ENCODE measurements at regions not wholly inside any gene's neighbourhood (a gene's known extent, or its start where the extent isn't known, plus 50 kb on each side); places are given as distances from the start of the nearest gene placed in this dataset.

DNA sequence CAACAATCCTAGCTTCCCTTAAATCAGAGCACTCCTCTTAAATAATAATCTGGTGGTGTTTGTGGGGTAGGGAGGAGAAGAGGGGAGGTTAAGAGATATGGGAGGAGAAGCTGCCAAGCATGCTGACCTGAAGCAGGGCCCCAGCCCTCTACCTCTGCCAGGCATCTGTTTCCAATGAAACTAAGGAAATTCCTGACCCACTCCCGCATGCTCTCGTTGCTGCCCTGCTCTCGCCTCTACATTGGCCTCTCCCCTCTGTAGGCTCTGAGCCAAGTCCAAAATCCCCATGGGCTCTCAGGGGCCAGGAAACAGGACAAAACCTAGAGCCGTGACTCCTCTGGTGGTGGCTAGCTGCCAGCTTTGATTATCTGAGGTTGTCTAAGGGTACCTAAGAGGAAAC is 559.5 kb upstream of the CDH11 start:
- no peaks in the 10 kb centered on the region for H3K36me3 ChIP-seq (replicated peaks in 1 of 2; ENCODE audit: insufficient read depth in 1 of 2, low read depth in 2 of 2)
- ATAC-seq (no peak), DNase-seq (no peak)
- no peaks in the 10 kb centered on the region for H3K4me1 ChIP-seq
- no peaks in the 10 kb centered on the region for H3K27me3 ChIP-seq
- TF ChIP-seq POLR2A (IDR thresholded peaks at IDR 0.05): no peak
- TF ChIP-seq, protein P1, sequence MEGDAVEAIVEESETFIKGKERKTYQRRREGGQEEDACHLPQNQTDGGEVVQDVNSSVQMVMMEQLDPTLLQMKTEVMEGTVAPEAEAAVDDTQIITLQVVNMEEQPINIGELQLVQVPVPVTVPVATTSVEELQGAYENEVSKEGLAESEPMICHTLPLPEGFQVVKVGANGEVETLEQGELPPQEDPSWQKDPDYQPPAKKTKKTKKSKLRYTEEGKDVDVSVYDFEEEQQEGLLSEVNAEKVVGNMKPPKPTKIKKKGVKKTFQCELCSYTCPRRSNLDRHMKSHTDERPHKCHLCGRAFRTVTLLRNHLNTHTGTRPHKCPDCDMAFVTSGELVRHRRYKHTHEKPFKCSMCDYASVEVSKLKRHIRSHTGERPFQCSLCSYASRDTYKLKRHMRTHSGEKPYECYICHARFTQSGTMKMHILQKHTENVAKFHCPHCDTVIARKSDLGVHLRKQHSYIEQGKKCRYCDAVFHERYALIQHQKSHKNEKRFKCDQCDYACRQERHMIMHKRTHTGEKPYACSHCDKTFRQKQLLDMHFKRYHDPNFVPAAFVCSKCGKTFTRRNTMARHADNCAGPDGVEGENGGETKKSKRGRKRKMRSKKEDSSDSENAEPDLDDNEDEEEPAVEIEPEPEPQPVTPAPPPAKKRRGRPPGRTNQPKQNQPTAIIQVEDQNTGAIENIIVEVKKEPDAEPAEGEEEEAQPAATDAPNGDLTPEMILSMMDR (IDR thresholded peaks at IDR 0.05): no peak
- intact Hi-C loops (cut with DNase I): no loop called here
- no peaks in the 10 kb centered on the region for H3K9me3 ChIP-seq
- no peak overlapping the region for H3K27ac ChIP-seq
- H3K4me3 ChIP-seq: no peak overlapping the region
- WGBS, 2 donors: 60 to 66% methylated on average over 4 of the region's 4 CpGs

GRCh38 chr16:65679785-65680184 is 557.9 kb upstream of the CDH11 start:
- Histone ChIP-seq H3K4me3 (no peak overlapping the region), H3K9me3 (no peaks in the 10 kb centered on the region), H3K27ac (no peak overlapping the region), H3K4me1 (no peaks in the 10 kb centered on the region), H3K27me3 (no peaks in the 10 kb centered on the region), H3K36me3 (replicated peaks in 1 of 2; ENCODE audit: insufficient read depth in 1 of 2, low read depth in 2 of 2) (no peaks in the 10 kb centered on the region)
- DNase-seq (no peak), ATAC-seq (no peak)
- 61 to 73% methylated on average over 5 of the region's 5 CpGs for WGBS, 2 donors
- TF ChIP-seq POLR2A (IDR thresholded peaks at IDR 0.05): no peak
- TF ChIP-seq, protein P1 (IDR thresholded peaks at IDR 0.05): no peak
- intact Hi-C loops (cut with DNase I): no loop called here

DNA sequence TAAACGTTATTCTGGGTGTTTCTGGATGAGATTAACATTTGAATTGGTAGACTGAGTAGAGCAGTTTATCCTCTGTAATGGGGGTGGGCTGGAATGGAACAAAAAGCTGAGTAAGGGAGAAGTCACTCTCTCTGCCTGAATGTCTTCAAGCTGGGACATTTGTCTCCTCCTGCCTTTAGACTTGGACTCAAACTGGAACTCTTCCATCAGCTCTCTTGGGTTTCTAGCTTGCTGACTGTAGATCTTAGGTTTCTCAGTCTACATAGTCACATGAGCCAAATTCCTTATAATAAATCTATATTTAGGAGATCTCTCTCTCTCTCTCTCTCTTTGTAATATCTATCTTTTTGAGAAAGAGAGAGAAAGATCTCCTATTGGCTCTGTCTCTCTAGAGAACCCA is 553.3 kb upstream of the CDH11 start:
- TF ChIP-seq, protein P1 (IDR thresholded peaks at IDR 0.05): no peak
- TF ChIP-seq POLR2A (IDR thresholded peaks at IDR 0.05): no peak

DNA sequence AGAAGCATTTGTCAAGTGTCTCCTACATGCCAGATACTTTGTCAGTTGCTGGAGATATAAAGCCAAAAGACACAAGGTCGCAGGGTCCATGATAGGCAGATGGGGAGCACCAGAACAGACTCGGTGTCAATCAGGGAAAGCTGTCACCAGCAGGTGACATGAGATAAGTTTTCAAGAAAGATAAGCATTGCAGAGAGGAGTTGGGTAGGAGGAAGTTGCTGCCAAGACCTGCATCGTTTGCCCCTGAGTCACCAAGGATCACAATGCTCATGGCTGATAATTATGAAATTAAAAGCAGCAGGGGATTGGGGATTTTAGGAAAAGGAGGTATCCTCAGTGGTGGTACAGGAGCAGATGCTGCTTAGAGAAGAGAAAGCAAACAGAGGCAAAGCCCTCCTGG is 551.1 kb upstream of the CDH11 start:
- H3K27me3 ChIP-seq: no peaks in the 10 kb centered on the region
- no peak overlapping the region for H3K4me3 ChIP-seq
- ATAC-seq: no peak
- intact Hi-C loops (cut with DNase I): no loop called here
- H3K36me3 ChIP-seq (replicated peaks in 1 of 2; ENCODE audit: insufficient read depth in 1 of 2, low read depth in 2 of 2): no peaks in the 10 kb centered on the region
- H3K27ac ChIP-seq: no peak overlapping the region
- TF ChIP-seq, protein P1 (IDR thresholded peaks at IDR 0.05): no peak
- H3K9me3 ChIP-seq: peaks cover 0 to 4% (median 0%) of the 10 kb centered on the region in 3 donors
- 19 to 21% methylated on average over 3 of the region's 3 CpGs for WGBS, 2 donors
- no peak for DNase-seq
- H3K4me1 ChIP-seq: no peaks in the 10 kb centered on the region

More for the DNA sequence above, 553.3 kb upstream of the CDH11 start:
- no peak overlapping the region for H3K27ac ChIP-seq
- no peaks in the 10 kb centered on the region for H3K27me3 ChIP-seq
- intact Hi-C loops (cut with DNase I): no loop called here
- H3K4me1 ChIP-seq: no peaks in the 10 kb centered on the region
- H3K4me3 ChIP-seq: no peak overlapping the region
- DNase-seq (no peak), ATAC-seq (no peak)
- 18 to 22% methylated on average over 1 of the region's 1 CpG for WGBS, 2 donors
- peaks cover 0 to 4% (median 0%) of the 10 kb centered on the region in 3 donors for H3K9me3 ChIP-seq
- no peaks in the 10 kb centered on the region for H3K36me3 ChIP-seq (replicated peaks in 1 of 2; ENCODE audit: insufficient read depth in 1 of 2, low read depth in 2 of 2)

DNA sequence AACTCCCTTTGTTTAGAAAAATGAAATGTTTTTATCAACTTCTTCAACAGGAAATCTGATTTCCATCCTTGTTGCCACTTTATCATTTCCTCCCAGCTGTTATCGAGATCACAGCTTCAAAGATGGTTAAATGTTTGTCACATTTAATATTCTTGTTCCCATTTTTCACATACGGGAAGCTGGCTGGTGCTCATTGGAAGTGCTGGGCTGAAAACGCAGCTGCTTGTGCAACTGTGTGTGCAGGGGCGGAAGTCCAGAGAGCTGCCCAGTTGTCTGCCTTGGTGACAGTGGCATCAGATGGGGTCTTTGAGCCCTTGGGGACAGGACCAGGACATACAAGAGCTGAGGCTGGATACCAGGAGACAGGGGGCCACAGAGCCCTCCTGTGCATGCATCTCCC is 549.2 kb upstream of the CDH11 start:
- Histone ChIP-seq H3K9me3 (peaks cover 0 to 4% (median 0%) of the 10 kb centered on the region in 3 donors), H3K36me3 (replicated peaks in 1 of 2; ENCODE audit: insufficient read depth in 1 of 2, low read depth in 2 of 2) (no peaks in the 10 kb centered on the region), H3K27me3 (no peaks in the 10 kb centered on the region), H3K4me3 (no peak overlapping the region), H3K27ac (no peak overlapping the region), H3K4me1 (no peaks in the 10 kb centered on the region)
- 51 to 61% methylated on average over 4 of the region's 4 CpGs for WGBS, 2 donors
- ATAC-seq (no peak), DNase-seq (no peak)
- intact Hi-C loops (cut with DNase I): no loop called here
- TF ChIP-seq, protein P1 (IDR thresholded peaks at IDR 0.05): no peak
- no peak for TF ChIP-seq POLR2A (IDR thresholded peaks at IDR 0.05)
